K562 (cell line): ENCODE measurements at regions not wholly inside any gene's neighbourhood (a gene's known extent, or its start where the extent isn't known, plus 50 kb on each side); places are given as distances from the start of the nearest gene placed in this dataset.

Source experiments
- ATAC-seq: fragments of 200-7000 bp; cut with Tn5 transposase; 3 replicates; pipeline ENCODE4 v1.9.1; 2020; ENCODE audit warnings: moderate library complexity
- BruUV-seq: library from RNA; stranded (reverse); fragments of 400-500 nt; replicated peaks from 2 replicates; lab custom pipeline; 2021; lab: Mats Ljungman, UMichigan
- CTCF ChIA-PET: fragments of 300-600 bp; formaldehyde crosslinking; extraction: SDS; loops from one replicate; lab custom pipeline; 2021; ENCODE audit warnings: low intra/inter-chr PET ratio; lab: Yijun Ruan, JAX
- POLR2A ChIA-PET: fragments of 300-600, 350-650 bp; sonication (Branson Sonifier 250); formaldehyde crosslinking; extraction: SDS; loops from one replicate; lab custom pipeline; 2021; ENCODE audit warnings: antibody characterized with exemption, inconsistent platforms; lab: Yijun Ruan, JAX
- DNase-seq, 4 experiments: peaks; one replicate each; pipeline versions ENCODE4 v3.0.0 to v3.0.0-alpha.2; 2011 to 2018; ENCODE audit warnings: low spot score in 3 of 4, mixed read lengths in 3 of 4; ENCODE audit errors: extremely low read depth in 1 of 4
- FAIRE-seq: peaks from 2 replicates; lab custom pipeline; 2011; peaks lifted over from hg19 to GRCh38; lab: Jason Lieb, UNC
- H2AFZ ChIP-seq: 2 replicates; pipeline ENCODE4 v1.6.0; 2011; ENCODE audit warnings: low read depth, low read length, control low read depth, inconsistent platforms
- H3K27ac ChIP-seq: fragments of 200-600 bp; 3 replicates; pipeline ENCODE4 v1.8.0; 2011; ENCODE audit warnings: low read depth, mild to moderate bottlenecking, control low read depth, inconsistent platforms, low read length, moderate library complexity, mixed read lengths; ENCODE audit errors: extremely low read depth
- H3K27me3 ChIP-seq, 2 experiments: fragments of 300-600 bp in 1 of 2; 2 replicates in 1 of 2; 3 replicates in 1 of 2; pipeline versions ENCODE4 v1.6.0 to v1.8.0; 2011; ENCODE audit warnings: inconsistent platforms in 2 of 2, low read length in 2 of 2, mild to moderate bottlenecking in 1 of 2, mixed read lengths in 1 of 2, moderate library complexity in 1 of 2; ENCODE audit not compliant: control insufficient read depth in 2 of 2, insufficient read depth in 2 of 2
- H3K36me3 ChIP-seq: fragments of 300-600 bp; 3 replicates; pipeline ENCODE4 v1.8.0; 2011; ENCODE audit warnings: mild to moderate bottlenecking, low read length, inconsistent platforms; ENCODE audit not compliant: control insufficient read depth, insufficient read depth
- H3K4me1 ChIP-seq, 2 experiments: fragments of 200-600 bp in 1 of 2; replicated peaks in 1 of 2; 2 replicates in 1 of 2; 3 replicates in 1 of 2; pipeline versions ENCODE4 v1.5.1 to v1.8.0; 2011; ENCODE audit warnings: inconsistent platforms in 2 of 2, low read length in 2 of 2, mild to moderate bottlenecking in 1 of 2, mixed read lengths in 1 of 2, moderate library complexity in 1 of 2; ENCODE audit not compliant: control insufficient read depth in 2 of 2, insufficient read depth in 2 of 2
- H3K4me2 ChIP-seq: 2 replicates; pipeline ENCODE4 v1.6.1; 2011; ENCODE audit warnings: low read length, control low read depth, inconsistent platforms, mixed read lengths; ENCODE audit not compliant: insufficient read depth
- H3K4me3 ChIP-seq: fragments of 200-600 bp; sonication (generic), shearing (Covaris generic); 2 replicates; pipeline ENCODE4 v1.5.1; 2016; ENCODE audit warnings: control low read depth, inconsistent platforms
- H3K79me2 ChIP-seq: fragments of 200-600 bp; 3 replicates; pipeline ENCODE4 v1.8.0; 2011; ENCODE audit warnings: low read length, inconsistent platforms; ENCODE audit not compliant: control insufficient read depth, insufficient read depth
- H3K9ac ChIP-seq, 2 experiments: 2 replicates each; pipeline versions ENCODE4 v1.6.0 to v1.6.1; 2011; ENCODE audit warnings: low read depth in 2 of 2, low read length in 2 of 2, control low read depth in 1 of 2, inconsistent platforms in 1 of 2, mild to moderate bottlenecking in 1 of 2, mixed read lengths in 1 of 2; ENCODE audit not compliant: insufficient read depth in 1 of 2
- H3K9me1 ChIP-seq: one replicate; pipeline ENCODE4 v1.6.0; 2011; ENCODE audit warnings: inconsistent platforms, mild to moderate bottlenecking, low read length, moderate library complexity; ENCODE audit not compliant: control insufficient read depth, insufficient read depth
- H3K9me3 ChIP-seq: replicated peaks from 2 replicates; pipeline ENCODE4 v1.5.1; 2011; ENCODE audit warnings: low read depth, low read length, inconsistent platforms; ENCODE audit not compliant: control insufficient read depth, insufficient read depth
- H4K20me1 ChIP-seq: replicated peaks from 2 replicates; pipeline ENCODE4 v1.6.1; 2011; ENCODE audit warnings: low read length, inconsistent platforms, mixed read lengths; ENCODE audit not compliant: control insufficient read depth, insufficient read depth
- MGA ChIP-seq: fragments of 450-650 bp; IDR thresholded peaks from 2 replicates; pipeline ENCODE4 v1.6.1; 2016; ENCODE audit warnings: mild to moderate bottlenecking, moderate library complexity
- ZNF384 ChIP-seq: IDR thresholded peaks from 2 replicates; pipeline ENCODE4 v1.6.1; 2012; ENCODE audit warnings: low read depth, low read length, improper control_type of control experiment
- WGBS: fragments of 100-300 bp; shearing (Covaris generic); methylation state at CpG from one replicate; pipeline ENCODE4 v1.1.6; 2016; ENCODE audit warnings: low coverage, mixed read lengths; ENCODE audit not compliant: insufficient coverage; ENCODE audit errors: missing lambda C conversion rate; 5-methylcytosine and 5-hydroxymethylcytosine counted together
- in situ Hi-C: fragments of 300-500 bp; cut with MboI; formaldehyde crosslinking; loops from 4 replicates; pipeline ENCODE4 v1.15.0; 2018; ENCODE audit warnings: inconsistent platforms, mixed read lengths
- intact Hi-C: fragments of 100-400 bp; cut with micrococcal nuclease; formaldehyde crosslinking; loops from 2 replicates; pipeline ENCODE4 v1.14.2; 2022

DNA sequence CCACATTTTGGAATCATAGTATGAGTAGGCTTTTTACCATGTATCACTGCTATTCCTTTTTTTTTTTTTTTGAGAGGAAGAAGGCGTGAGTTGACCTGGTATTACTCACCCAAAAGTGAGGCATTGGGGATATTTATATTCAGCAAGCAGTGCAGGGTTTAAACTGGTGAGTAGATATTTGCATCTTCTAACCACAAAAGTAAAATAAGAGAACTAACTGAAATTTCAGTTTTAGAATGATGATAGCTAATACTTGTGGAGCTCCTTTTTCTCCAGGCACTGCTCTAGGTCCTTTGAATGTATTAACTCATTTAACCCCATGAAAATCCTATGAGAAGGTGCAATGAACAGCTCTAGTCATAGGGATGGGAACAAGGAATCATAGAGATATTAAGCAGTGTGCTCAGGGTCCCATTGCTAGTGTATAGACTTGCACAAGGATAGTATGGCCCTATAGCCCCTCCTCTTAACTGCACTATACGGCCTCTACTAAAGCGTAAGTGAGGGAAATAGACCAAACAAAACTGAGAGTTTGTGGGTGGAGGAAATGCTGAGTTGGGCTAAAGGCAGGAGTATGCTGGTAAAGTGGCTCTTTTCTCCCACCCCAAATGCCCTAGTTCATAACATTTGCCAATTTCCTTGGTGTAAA, 104.3 kb upstream of the MAX start:
- DNase-seq (no peak), ATAC-seq (no peak), FAIRE-seq (no peak)
- in situ Hi-C loops (no loop called here), intact Hi-C loops (no loop called here)
- Histone ChIP-seq H3K9ac (no peak overlapping the region), H3K27me3 (no peaks in the 10 kb centered on the region), H2AFZ (peak overlapping the region; percentile 44; the same call in 1 of the 2 replicates), H3K4me2 (no peak overlapping the region), H3K27ac (no peak overlapping the region), H3K9me3 (no peaks in the 10 kb centered on the region), H3K79me2 (no peaks in the 10 kb centered on the region), H3K4me1 (peaks cover 2 to 10% of the 10 kb centered on the region in 2 experiments; a peak in 4 of 5 replicates), H3K4me3 (no peak overlapping the region), H3K9me1 (no peaks in the 10 kb centered on the region), H3K36me3 (no peaks in the 10 kb centered on the region), H4K20me1 (no peaks in the 10 kb centered on the region)
- ChIA-PET CTCF (no interaction called here), POLR2A (interaction anchor here (0.5 to 0.6 kb wide), 2 partner anchors 374 to 660 kb away, joined by 3 read pairs; no protein-coding TSS in a partner anchor)
- WGBS = 100% methylated on average over 2 of the region's 3 CpGs
- BruUV-seq = no TSS peak
- TF ChIP-seq ZNF384 (0 out of 2 replicates have a peak, but pooled peaks have one; percentile 32), MGA (no peak)
